Gastroesophageal sphincter (tissue), 3 donors: ENCODE measurements at regions not wholly inside any gene's neighbourhood (a gene's known extent, or its start where the extent isn't known, plus 50 kb on each side); places are given as distances from the start of the nearest gene placed in this dataset.

Source experiments
- EP300 ChIP-seq: sonication (generic); formaldehyde crosslinking; IDR thresholded peaks from one replicate; pipeline ENCODE4 v1.6.1; 2017; ENCODE audit warnings: antibody characterized with exemption, mild to moderate bottlenecking
- POLR2A ChIP-seq, 2 donors: fragments of 450-650 bp; IDR thresholded peaks; one replicate each; pipeline ENCODE4 v1.6.1; 2017; ENCODE audit warnings: antibody characterized with exemption in 2 of 2, mild to moderate bottlenecking in 2 of 2, moderate library complexity in 1 of 2
- POLR2AphosphoS5 ChIP-seq: sonication (generic); formaldehyde crosslinking; IDR thresholded peaks from one replicate; pipeline ENCODE4 v1.6.1; 2017; ENCODE audit warnings: antibody characterized with exemption
- TF ChIP-seq, protein P1 (sequence below), 4 experiments: fragments of 200-600 bp in 2 of 4; fragments of 450-650 bp in 2 of 4; sonication (generic) in 1 of 4; IDR thresholded peaks; one replicate each; pipeline ENCODE4 v1.5.1; 2017 to 2019; ENCODE audit warnings: antibody characterized with exemption in 4 of 4, mild to moderate bottlenecking in 2 of 4, moderate library complexity in 2 of 4

DNA sequence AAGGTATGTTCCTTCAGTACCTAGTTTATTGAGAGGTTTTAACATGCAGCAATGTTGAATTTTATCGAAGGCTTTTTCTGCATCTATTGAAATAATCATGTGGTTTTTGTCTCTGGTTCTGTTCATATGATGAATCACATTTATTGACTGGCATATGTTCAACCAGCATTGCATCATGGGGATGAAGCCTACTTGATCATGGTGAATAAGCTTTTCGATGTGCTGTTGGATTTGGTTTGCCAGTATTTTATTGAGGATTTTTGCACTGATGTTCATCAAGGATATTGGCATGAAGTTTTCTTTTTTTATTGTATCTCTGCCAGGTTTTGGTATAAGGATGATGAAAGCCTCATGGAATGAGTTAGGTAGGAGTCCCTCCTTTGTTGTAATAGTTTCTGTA is 204.0 kb upstream of the GNAI1 start:
- TF ChIP-seq, protein P1, sequence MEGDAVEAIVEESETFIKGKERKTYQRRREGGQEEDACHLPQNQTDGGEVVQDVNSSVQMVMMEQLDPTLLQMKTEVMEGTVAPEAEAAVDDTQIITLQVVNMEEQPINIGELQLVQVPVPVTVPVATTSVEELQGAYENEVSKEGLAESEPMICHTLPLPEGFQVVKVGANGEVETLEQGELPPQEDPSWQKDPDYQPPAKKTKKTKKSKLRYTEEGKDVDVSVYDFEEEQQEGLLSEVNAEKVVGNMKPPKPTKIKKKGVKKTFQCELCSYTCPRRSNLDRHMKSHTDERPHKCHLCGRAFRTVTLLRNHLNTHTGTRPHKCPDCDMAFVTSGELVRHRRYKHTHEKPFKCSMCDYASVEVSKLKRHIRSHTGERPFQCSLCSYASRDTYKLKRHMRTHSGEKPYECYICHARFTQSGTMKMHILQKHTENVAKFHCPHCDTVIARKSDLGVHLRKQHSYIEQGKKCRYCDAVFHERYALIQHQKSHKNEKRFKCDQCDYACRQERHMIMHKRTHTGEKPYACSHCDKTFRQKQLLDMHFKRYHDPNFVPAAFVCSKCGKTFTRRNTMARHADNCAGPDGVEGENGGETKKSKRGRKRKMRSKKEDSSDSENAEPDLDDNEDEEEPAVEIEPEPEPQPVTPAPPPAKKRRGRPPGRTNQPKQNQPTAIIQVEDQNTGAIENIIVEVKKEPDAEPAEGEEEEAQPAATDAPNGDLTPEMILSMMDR (IDR thresholded peaks at IDR 0.05) = no peak
- TF ChIP-seq EP300 (no peak), POLR2AphosphoS5 (no peak), POLR2A (IDR thresholded peaks at IDR 0.05) (no peak)
